CD14-positive monocyte (primary cell): ENCODE measurements at regions not wholly inside any gene's neighbourhood (a gene's known extent, or its start where the extent isn't known, plus 50 kb on each side); places are given as distances from the start of the nearest gene placed in this dataset.

Experiments used
- DNase-seq, 3 donors: peaks; one replicate each; pipeline ENCODE4 v3.0.0-alpha.2; 2011 to 2022
- H2AFZ ChIP-seq: 2 replicates; pipeline ENCODE4 v1.6.0; 2012; ENCODE audit warnings: mild to moderate bottlenecking, low read depth, low read length, inconsistent platforms; ENCODE audit not compliant: insufficient read depth, poor library complexity, severe bottlenecking
- H3K27ac ChIP-seq, 2 donors: 1 replicate in 1 of 2; 2 replicates in 1 of 2; pipeline ENCODE4 v1.5.1; 2012 to 2013; ENCODE audit warnings: low read length in 2 of 2, control low read depth in 1 of 2, inconsistent platforms in 1 of 2, low read depth in 1 of 2, mild to moderate bottlenecking in 1 of 2
- H3K27me3 ChIP-seq, 2 donors: one replicate each; pipeline versions ENCODE4 v1.6.0 to v1.6.1; 2011 to 2013; ENCODE audit warnings: low read length in 2 of 2; ENCODE audit not compliant: control insufficient read depth in 2 of 2, insufficient read depth in 2 of 2
- H3K36me3 ChIP-seq, 2 donors: replicated peaks in 1 of 2; 1 replicate in 1 of 2; 2 replicates in 1 of 2; pipeline versions ENCODE4 v1.5.1 to v1.6.1; 2012 to 2013; ENCODE audit warnings: low read length in 2 of 2, control low read depth in 1 of 2, inconsistent platforms in 1 of 2, mild to moderate bottlenecking in 1 of 2; ENCODE audit not compliant: insufficient read depth in 2 of 2, control insufficient read depth in 1 of 2
- H3K4me1 ChIP-seq, 2 donors: 1 replicate in 1 of 2; 2 replicates in 1 of 2; pipeline versions ENCODE4 v1.5.1 to v1.6.1; 2012 to 2013; ENCODE audit warnings: low read length in 2 of 2, control low read depth in 1 of 2, inconsistent platforms in 1 of 2, mild to moderate bottlenecking in 1 of 2, moderate library complexity in 1 of 2; ENCODE audit not compliant: insufficient read depth in 2 of 2, control insufficient read depth in 1 of 2
- H3K4me2 ChIP-seq: replicated peaks from 2 replicates; pipeline ENCODE3; 2012; ENCODE audit warnings: low read length, moderate library complexity, mild to moderate bottlenecking; ENCODE audit not compliant: poor library complexity, severe bottlenecking; ENCODE audit errors: extremely low read depth
- H3K4me3 ChIP-seq, 3 experiments: fragments of 200-600 bp in 1 of 3; sonication (generic) in 1 of 3; replicated peaks in 1 of 3; 1 replicate in 2 of 3; 2 replicates in 1 of 3; pipeline ENCODE4 v1.5.1; 2011 to 2013; ENCODE audit warnings: low read length in 3 of 3, mild to moderate bottlenecking in 3 of 3, control low read depth in 2 of 3, low read depth in 2 of 3, inconsistent platforms in 1 of 3, moderate library complexity in 1 of 3
- H3K79me2 ChIP-seq: 2 replicates; pipeline ENCODE4 v1.6.0; 2012; ENCODE audit warnings: mild to moderate bottlenecking, control low read depth, inconsistent platforms, low read length, moderate library complexity; ENCODE audit not compliant: insufficient read depth
- H3K9ac ChIP-seq: 2 replicates; pipeline ENCODE4 v1.6.0; 2017; ENCODE audit warnings: low read length, mild to moderate bottlenecking; ENCODE audit not compliant: insufficient read depth, poor library complexity, severe bottlenecking
- H3K9me3 ChIP-seq, 2 donors: replicated peaks in 1 of 2; 1 replicate in 1 of 2; 2 replicates in 1 of 2; pipeline versions ENCODE4 v1.5.1 to v1.6.1; 2012 to 2013; ENCODE audit warnings: low read length in 2 of 2, control low read depth in 1 of 2; ENCODE audit not compliant: control insufficient read depth in 1 of 2, insufficient read depth in 1 of 2
- H4K20me1 ChIP-seq: 2 replicates; pipeline ENCODE4 v1.6.0; 2012; ENCODE audit warnings: mild to moderate bottlenecking, low read length, control low read depth, moderate library complexity; ENCODE audit not compliant: insufficient read depth
- H3K27ac Mint-ChIP-seq, 7 donors: one replicate each; pipeline ENCODE4 v1.8.0; 2020; ENCODE audit warnings: mild to moderate bottlenecking in 7 of 7, mixed read lengths in 7 of 7, moderate library complexity in 6 of 7, inconsistent platforms in 2 of 7
- H3K27me3 Mint-ChIP-seq, 3 donors: one replicate each; pipeline ENCODE4 v1.8.0; 2021 to 2022; ENCODE audit warnings: low read depth in 3 of 3, mild to moderate bottlenecking in 3 of 3, mixed read lengths in 3 of 3, moderate library complexity in 3 of 3, inconsistent platforms in 1 of 3
- H3K36me3 Mint-ChIP-seq, 2 donors: one replicate each; pipeline ENCODE4 v1.8.0; 2020; ENCODE audit warnings: mixed read lengths in 2 of 2, inconsistent platforms in 1 of 2, mild to moderate bottlenecking in 1 of 2
- H3K4me1 Mint-ChIP-seq: one replicate; pipeline ENCODE4 v1.8.0; 2020; ENCODE audit warnings: mild to moderate bottlenecking, mixed read lengths
- H3K4me3 Mint-ChIP-seq, 2 donors: one replicate each; pipeline ENCODE4 v1.8.0; 2020; ENCODE audit warnings: mild to moderate bottlenecking in 2 of 2, mixed read lengths in 2 of 2, moderate library complexity in 1 of 2
- H3K9me3 Mint-ChIP-seq, 7 donors: one replicate each; pipeline ENCODE4 v1.8.0; 2020 to 2022; ENCODE audit warnings: mixed read lengths in 7 of 7, mild to moderate bottlenecking in 6 of 7, moderate library complexity in 6 of 7, inconsistent platforms in 2 of 7
- WGBS: methylation state at CpG from one replicate; pipeline ENCODE4 v1.1.5; 2013; ENCODE audit warnings: missing lambda C conversion rate; ENCODE audit not compliant: insufficient coverage; 5-methylcytosine and 5-hydroxymethylcytosine counted together
- intact Hi-C, 2 donors: fragments of 100-400 bp; cut with micrococcal nuclease; formaldehyde crosslinking; loops; one replicate each; pipeline versions ENCODE4 v1.15.0 to v1.15.1; 2023
- TF ChIP-seq, protein P1 (sequence below): fragments of 200-600 bp; IDR thresholded peaks from one replicate; pipeline ENCODE4 v1.8.0; 2022; ENCODE audit warnings: antibody characterized with exemption, mild to moderate bottlenecking

DNA sequence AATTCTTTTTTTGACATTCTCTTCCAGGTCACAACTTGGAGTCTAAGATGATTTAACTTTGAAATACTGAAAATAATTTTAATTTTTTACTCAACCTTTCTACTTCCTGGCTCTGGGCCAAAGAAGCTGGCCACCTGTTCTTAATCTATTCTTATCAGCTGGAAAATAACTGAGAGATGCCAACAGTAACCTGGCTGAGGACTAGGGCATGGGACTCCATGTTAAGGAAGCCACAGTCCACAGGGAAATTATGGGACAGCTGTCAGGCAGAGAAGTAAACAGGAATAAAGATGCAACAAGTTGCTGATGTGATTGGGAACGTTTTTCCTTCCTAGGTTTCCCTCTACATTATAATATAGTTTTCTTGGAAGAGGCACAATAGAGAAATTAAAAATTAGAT is 84.7 kb upstream of the CPNE4 start:
- H2AFZ ChIP-seq, result no peak overlapping the region
- WGBS, result no CpG with 5 or more reads among the region's 1 CpG
- H3K36me3 ChIP-seq, result no peaks in the 10 kb centered on the region
- no peaks in the 10 kb centered on the region for H3K27me3 ChIP-seq
- no peak overlapping the region for H3K4me2 ChIP-seq
- intact Hi-C loops, result no loop called here
- Mint-ChIP-seq H3K4me1 (no peaks in the 10 kb centered on the region), H3K36me3 (no peaks in the 10 kb centered on the region), H3K27me3 (peaks cover 1 to 4% (median 4%) of the 10 kb centered on the region in 3 donors), H3K27ac (no peak overlapping the region), H3K4me3 (no peak overlapping the region), H3K9me3 (peaks cover 0 to 7% (median 3%) of the 10 kb centered on the region in 7 donors)
- no peaks in the 10 kb centered on the region for H3K4me1 ChIP-seq
- H3K4me3 ChIP-seq, result no peak overlapping the region
- H3K9ac ChIP-seq, result no peak overlapping the region
- H4K20me1 ChIP-seq, result no peaks in the 10 kb centered on the region
- H3K27ac ChIP-seq, result no peak overlapping the region
- peaks cover 0 to 4% of the 10 kb centered on the region in 2 donors for H3K9me3 ChIP-seq
- DNase-seq, result no peak
- H3K79me2 ChIP-seq, result no peaks in the 10 kb centered on the region
- TF ChIP-seq, protein P1, sequence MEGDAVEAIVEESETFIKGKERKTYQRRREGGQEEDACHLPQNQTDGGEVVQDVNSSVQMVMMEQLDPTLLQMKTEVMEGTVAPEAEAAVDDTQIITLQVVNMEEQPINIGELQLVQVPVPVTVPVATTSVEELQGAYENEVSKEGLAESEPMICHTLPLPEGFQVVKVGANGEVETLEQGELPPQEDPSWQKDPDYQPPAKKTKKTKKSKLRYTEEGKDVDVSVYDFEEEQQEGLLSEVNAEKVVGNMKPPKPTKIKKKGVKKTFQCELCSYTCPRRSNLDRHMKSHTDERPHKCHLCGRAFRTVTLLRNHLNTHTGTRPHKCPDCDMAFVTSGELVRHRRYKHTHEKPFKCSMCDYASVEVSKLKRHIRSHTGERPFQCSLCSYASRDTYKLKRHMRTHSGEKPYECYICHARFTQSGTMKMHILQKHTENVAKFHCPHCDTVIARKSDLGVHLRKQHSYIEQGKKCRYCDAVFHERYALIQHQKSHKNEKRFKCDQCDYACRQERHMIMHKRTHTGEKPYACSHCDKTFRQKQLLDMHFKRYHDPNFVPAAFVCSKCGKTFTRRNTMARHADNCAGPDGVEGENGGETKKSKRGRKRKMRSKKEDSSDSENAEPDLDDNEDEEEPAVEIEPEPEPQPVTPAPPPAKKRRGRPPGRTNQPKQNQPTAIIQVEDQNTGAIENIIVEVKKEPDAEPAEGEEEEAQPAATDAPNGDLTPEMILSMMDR, result no peak

DNA sequence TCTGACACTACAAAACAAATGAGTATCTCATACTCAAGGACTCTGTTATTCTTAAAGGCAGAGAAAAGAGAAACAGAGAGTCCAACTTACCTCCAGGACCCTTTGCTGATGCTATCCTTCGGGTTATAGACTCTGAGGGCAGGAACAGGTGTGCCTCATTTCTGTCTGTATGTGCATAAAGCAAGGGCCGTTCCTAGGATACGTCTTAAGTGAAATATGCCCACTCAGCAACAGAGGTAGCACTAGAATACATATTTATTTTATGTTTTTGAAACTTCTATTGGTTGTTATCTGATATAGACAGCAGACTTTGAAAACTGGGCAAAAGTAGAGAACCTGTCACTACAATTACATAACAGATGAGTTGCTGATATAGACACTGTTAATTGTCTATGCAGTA is 89.3 kb upstream of the CPNE4 start:
- Histone ChIP-seq H4K20me1 (no peaks in the 10 kb centered on the region), H3K36me3 (no peaks in the 10 kb centered on the region), H3K9me3 (no peaks in the 10 kb centered on the region), H3K27me3 (no peaks in the 10 kb centered on the region), H3K4me1 (no peaks in the 10 kb centered on the region), H3K4me3 (no peak overlapping the region), H3K9ac (no peak overlapping the region), H3K79me2 (no peaks in the 10 kb centered on the region), H3K27ac (no peak overlapping the region), H2AFZ (no peak overlapping the region), H3K4me2 (no peak overlapping the region)
- 90% methylated on average over 2 of the region's 3 CpGs for WGBS
- Mint-ChIP-seq H3K36me3 (no peaks in the 10 kb centered on the region), H3K4me3 (no peak overlapping the region), H3K27ac (no peak overlapping the region), H3K9me3 (peaks cover 2 to 7% (median 3%) of the 10 kb centered on the region in 7 donors), H3K4me1 (no peaks in the 10 kb centered on the region), H3K27me3 (peaks cover 0 to 7% (median 6%) of the 10 kb centered on the region in 3 donors)
- intact Hi-C loops, result no loop called here
- no peak for DNase-seq
- TF ChIP-seq, protein P1, result no peak
